HepG2 (cell line): ENCODE measurements at regions not wholly inside any gene's neighbourhood (a gene's known extent, or its start where the extent isn't known, plus 50 kb on each side); places are given as distances from the start of the nearest gene placed in this dataset.

Experiments used
- ATAC-seq: fragments of 200-7000 bp; cut with Tn5 transposase; 3 replicates; pipeline ENCODE4 v1.9.1; 2020; ENCODE audit warnings: mild to moderate bottlenecking, moderate library complexity
- BruUV-seq: library from RNA; stranded (reverse); fragments of 400-500 nt; replicated peaks from 2 replicates; lab custom pipeline; 2021; lab: Mats Ljungman, UMichigan
- CTCF ChIA-PET: fragments of 300-600 bp; formaldehyde crosslinking; extraction: SDS; loops from one replicate; lab custom pipeline; 2021; ENCODE audit warnings: low total read pairs, inconsistent platforms, low intra/inter-chr PET ratio; lab: Yijun Ruan, JAX
- POLR2A ChIA-PET: fragments of 350-600 bp; sonication (Branson Sonifier 250); formaldehyde crosslinking; loops from one replicate; lab custom pipeline; 2020; ENCODE audit warnings: antibody characterized with exemption, inconsistent platforms; lab: Yijun Ruan, JAX
- DNase-seq: peaks from one replicate; pipeline ENCODE4 v3.0.0-alpha.2; 2015; ENCODE audit warnings: low spot score
- FAIRE-seq: peaks from 3 replicates; lab custom pipeline; 2011; peaks lifted over from hg19 to GRCh38; lab: Jason Lieb, UNC
- H2AFZ ChIP-seq: one replicate; pipeline ENCODE4 v1.6.1; 2011; ENCODE audit warnings: low read length, inconsistent platforms
- H3K27ac ChIP-seq: fragments of 300-600 bp; 3 replicates; pipeline ENCODE4 v1.8.0; 2011; ENCODE audit warnings: mixed run types, mild to moderate bottlenecking, mixed read lengths, low read length, inconsistent platforms; ENCODE audit not compliant: insufficient read depth; ENCODE audit errors: extremely low read length
- H3K27me3 ChIP-seq, 2 experiments: fragments of 200-600 bp in 1 of 2; 2 replicates in 1 of 2; 3 replicates in 1 of 2; pipeline versions ENCODE4 v1.6.0 to v1.8.0; 2011; ENCODE audit warnings: low read length in 2 of 2, mild to moderate bottlenecking in 2 of 2, moderate library complexity in 2 of 2, inconsistent platforms in 1 of 2; ENCODE audit not compliant: insufficient read depth in 2 of 2, control insufficient read depth in 1 of 2
- H3K36me3 ChIP-seq, 2 experiments: fragments of 200-600 bp in 1 of 2; replicated peaks in 1 of 2; 2 replicates in 1 of 2; 3 replicates in 1 of 2; pipeline versions ENCODE4 v1.5.1 to v1.8.0; 2011; ENCODE audit warnings: low read length in 2 of 2, inconsistent platforms in 1 of 2; ENCODE audit not compliant: insufficient read depth in 2 of 2, control insufficient read depth in 1 of 2
- H3K4me1 ChIP-seq: 2 replicates; pipeline ENCODE4 v1.5.1; 2012; ENCODE audit warnings: low read length, inconsistent platforms; ENCODE audit not compliant: insufficient read depth
- H3K4me2 ChIP-seq: 2 replicates; pipeline ENCODE4 v1.6.0; 2011; ENCODE audit warnings: low read depth, low read length, inconsistent platforms
- H3K4me3 ChIP-seq, 3 experiments: fragments of 200-600 bp in 1 of 3; sonication (generic), shearing (Covaris generic) in 1 of 3; replicated peaks in 1 of 3; 2 replicates each; pipeline ENCODE4 v1.5.1; 2011 to 2016; ENCODE audit warnings: low read length in 3 of 3, inconsistent platforms in 2 of 3, low read depth in 2 of 3, mild to moderate bottlenecking in 2 of 3, control low read depth in 1 of 3, mixed read lengths in 1 of 3; ENCODE audit not compliant: insufficient read depth in 1 of 3
- H3K79me2 ChIP-seq: one replicate; pipeline ENCODE4 v1.6.1; 2011; ENCODE audit warnings: low read length, inconsistent platforms; ENCODE audit not compliant: insufficient read depth
- H3K9ac ChIP-seq: 2 replicates; pipeline ENCODE4 v1.6.0; 2011; ENCODE audit warnings: mild to moderate bottlenecking, low read depth, low read length, inconsistent platforms; ENCODE audit not compliant: insufficient read depth
- H3K9me3 ChIP-seq: 2 replicates; pipeline ENCODE4 v1.5.1; 2012; ENCODE audit warnings: mild to moderate bottlenecking, low read length
- H4K20me1 ChIP-seq: 2 replicates; pipeline ENCODE4 v1.6.0; 2011; ENCODE audit warnings: inconsistent platforms, mild to moderate bottlenecking, low read length, moderate library complexity; ENCODE audit not compliant: insufficient read depth
- ARNTL ChIP-seq: sonication (generic); formaldehyde crosslinking; IDR thresholded peaks from 2 replicates; pipeline ENCODE4 v1.4.0; 2020; ENCODE audit warnings: mild to moderate bottlenecking, missing genetic modification reagents
- ATF7 ChIP-seq, 2 experiments: fragments of 450-650 bp in 1 of 2; sonication (generic) in 1 of 2; formaldehyde crosslinking in 1 of 2; IDR thresholded peaks; 2 replicates each; pipeline versions ENCODE4 v1.4.0 to v1.6.1; 2016 to 2020; ENCODE audit warnings: antibody characterized with exemption in 1 of 2, mild to moderate bottlenecking in 1 of 2, missing genetic modification reagents in 1 of 2
- CREB1 ChIP-seq, 2 experiments: fragments of 450-650 bp in 1 of 2; IDR thresholded peaks; 2 replicates each; pipeline ENCODE4 v1.6.1; 2016 to 2017; ENCODE audit warnings: control low read depth in 1 of 2, mild to moderate bottlenecking in 1 of 2, missing compliant biosample characterization in 1 of 2, missing genetic modification characterization in 1 of 2
- GTF2F1 ChIP-seq: fragments of 150-350 bp; IDR thresholded peaks from 2 replicates; pipeline ENCODE4 v1.6.1; 2014; ENCODE audit warnings: low read length
- RFX3 ChIP-seq: IDR thresholded peaks from 2 replicates; pipeline ENCODE4 v1.6.1; 2016; ENCODE audit warnings: missing biosample characterization, missing genetic modification reagents
- TP53 ChIP-seq: sonication (generic); formaldehyde crosslinking; conservative IDR thresholded peaks from 2 replicates; pipeline ENCODE4 v1.4.0; 2020; ENCODE audit warnings: missing genetic modification reagents
- ZNF20 ChIP-seq: sonication (generic); formaldehyde crosslinking; IDR thresholded peaks from 2 replicates; pipeline ENCODE4 v1.4.0; 2020; ENCODE audit warnings: mild to moderate bottlenecking, moderate library complexity, missing genetic modification reagents
- ZNF296 ChIP-seq: sonication (generic); formaldehyde crosslinking; conservative IDR thresholded peaks from 2 replicates; pipeline ENCODE4 v1.5.0; 2020; ENCODE audit warnings: mild to moderate bottlenecking, missing genetic modification reagents
- WGBS: methylation state at CpG from one replicate; pipeline ENCODE4 v1.1.6; 2017; ENCODE audit warnings: low lambda C conversion rate; 5-methylcytosine and 5-hydroxymethylcytosine counted together
- in situ Hi-C: cut with HindIII; loops from 2 replicates; pipeline ENCODE4 v1.10.0; 2017; ENCODE audit warnings: low pct_unique_long_range_greater_than_20kb; ENCODE audit not compliant: extremely low pct_ligation_motif_present
- intact Hi-C: fragments of 100-400 bp; cut with micrococcal nuclease; formaldehyde crosslinking; loops from one replicate; pipeline ENCODE4 v1.10.0; 2022; ENCODE audit not compliant: unreplicated experiment
- TF ChIP-seq, protein P1 (sequence below): sonication (generic); formaldehyde crosslinking; IDR thresholded peaks from 2 replicates; pipeline ENCODE4 v1.4.0; 2020; ENCODE audit warnings: mild to moderate bottlenecking, missing genetic modification reagents

DNA sequence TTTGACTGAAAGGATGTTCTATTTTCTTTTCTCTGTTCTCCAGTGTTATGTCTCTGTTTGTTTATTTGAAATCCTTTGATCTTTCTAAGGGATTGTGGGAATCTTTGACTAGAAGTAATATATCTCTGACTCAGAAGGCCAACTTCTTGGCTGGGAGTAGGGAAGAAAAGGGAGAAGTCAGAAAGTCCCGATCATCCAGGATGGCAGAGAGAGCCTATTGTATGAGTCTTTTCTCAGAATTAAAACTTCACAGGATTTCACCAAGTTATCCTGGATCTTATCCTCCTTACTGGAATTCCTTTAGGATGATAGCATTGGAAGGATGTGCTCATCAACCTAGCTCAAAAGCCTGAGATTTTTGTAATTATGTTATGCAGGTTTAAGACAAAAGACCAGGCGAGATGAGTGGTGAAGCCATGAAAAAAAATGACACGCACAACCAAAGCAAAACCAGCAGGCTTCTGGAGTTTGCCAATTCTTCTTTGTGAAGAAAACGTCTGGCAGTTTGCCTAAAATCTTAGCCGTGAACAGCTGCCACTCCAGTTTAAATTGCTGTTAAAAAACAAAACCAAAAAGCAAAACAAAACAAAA, 383.6 kb upstream of the SMIM21 start:
- no peak for FAIRE-seq
- ChIA-PET POLR2A (no interaction called here), CTCF (no interaction called here)
- Histone ChIP-seq H3K27me3 (peaks cover 0 to 11% of the 10 kb centered on the region in 2 experiments; a peak in 2 of 5 replicates), H2AFZ (no peak overlapping the region), H3K9me3 (no peaks in the 10 kb centered on the region), H3K79me2 (no peaks in the 10 kb centered on the region), H3K4me2 (no peak overlapping the region), H3K4me3 (no peak overlapping the region), H3K27ac (no peak overlapping the region), H3K4me1 (no peaks in the 10 kb centered on the region), H4K20me1 (no peaks in the 10 kb centered on the region), H3K9ac (no peak overlapping the region), H3K36me3 (no peaks in the 10 kb centered on the region)
- TF ChIP-seq ZNF296, result no peak
- no peak for TF ChIP-seq TP53
- TF ChIP-seq RFX3 (CRISPR knock-in tag), result no peak
- no peak for TF ChIP-seq ZNF20 (CRISPR knock-in tag)
- TF ChIP-seq, protein P1, sequence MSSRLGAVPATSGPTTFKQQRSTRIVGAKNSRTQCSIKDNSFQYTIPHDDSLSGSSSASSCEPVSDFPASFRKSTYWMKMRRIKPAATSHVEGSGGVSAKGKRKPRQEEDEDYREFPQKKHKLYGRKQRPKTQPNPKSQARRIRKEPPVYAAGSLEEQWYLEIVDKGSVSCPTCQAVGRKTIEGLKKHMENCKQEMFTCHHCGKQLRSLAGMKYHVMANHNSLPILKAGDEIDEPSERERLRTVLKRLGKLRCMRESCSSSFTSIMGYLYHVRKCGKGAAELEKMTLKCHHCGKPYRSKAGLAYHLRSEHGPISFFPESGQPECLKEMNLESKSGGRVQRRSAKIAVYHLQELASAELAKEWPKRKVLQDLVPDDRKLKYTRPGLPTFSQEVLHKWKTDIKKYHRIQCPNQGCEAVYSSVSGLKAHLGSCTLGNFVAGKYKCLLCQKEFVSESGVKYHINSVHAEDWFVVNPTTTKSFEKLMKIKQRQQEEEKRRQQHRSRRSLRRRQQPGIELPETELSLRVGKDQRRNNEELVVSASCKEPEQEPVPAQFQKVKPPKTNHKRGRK, result no peak
- WGBS, result 19% methylated on average over 5 of the region's 5 CpGs
- no peak for ATAC-seq
- in situ Hi-C loops (no loop called here), intact Hi-C loops (no loop called here)
- BruUV-seq, result no TSS peak
- DNase-seq, result no peak

DNA sequence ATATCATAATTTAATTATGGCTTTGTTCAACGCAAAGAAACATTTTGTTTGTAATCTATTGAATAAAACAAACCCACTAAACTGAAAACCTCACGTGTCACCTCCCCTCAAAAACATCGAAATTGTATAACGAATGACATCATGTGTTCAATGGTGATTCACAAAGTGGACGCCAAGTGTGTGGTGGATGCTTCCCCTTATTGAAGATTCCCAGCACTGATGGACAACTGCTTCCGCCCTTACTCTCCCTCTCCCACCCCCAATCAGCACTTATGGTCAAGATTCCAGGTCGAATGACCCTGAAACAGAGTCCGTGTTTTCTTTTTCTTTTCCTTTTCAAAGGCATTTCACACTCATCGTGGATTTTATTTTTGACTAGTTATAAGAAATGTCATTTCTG, 383.0 kb upstream of the SMIM21 start:
- no peaks in the 10 kb centered on the region for H4K20me1 ChIP-seq
- DNase-seq, result no peak
- no peak for FAIRE-seq
- H3K27ac ChIP-seq, result no peak overlapping the region
- no peak overlapping the region for H3K4me2 ChIP-seq
- 26% methylated on average over 9 of the region's 9 CpGs for WGBS
- H3K9ac ChIP-seq, result no peak overlapping the region
- in situ Hi-C loops, result no loop called here
- no TSS peak for BruUV-seq
- no peaks in the 10 kb centered on the region for H3K4me1 ChIP-seq
- ChIA-PET POLR2A (no interaction called here), CTCF (no interaction called here)
- H3K4me3 ChIP-seq, result no peak overlapping the region
- ATAC-seq, result no peak
- no peaks in the 10 kb centered on the region for H3K9me3 ChIP-seq
- intact Hi-C loops, result no loop called here
- no peaks in the 10 kb centered on the region for H3K36me3 ChIP-seq
- peaks cover 0 to 11% of the 10 kb centered on the region in 2 experiments; a peak in 2 of 5 replicates for H3K27me3 ChIP-seq
- no peak overlapping the region for H2AFZ ChIP-seq
- TF ChIP-seq ATF7 (IDR thresholded peaks at IDR 0.05) (peak; percentile 52), ATF7 (CRISPR knock-in tag; IDR thresholded peaks at IDR 0.05) (no peak), CREB1 (IDR thresholded peaks at IDR 0.05) (0 out of 2 replicates have a peak, but pooled peaks have one; percentile 7), CREB1 (CRISPR knock-in tag; IDR thresholded peaks at IDR 0.05) (no peak), GTF2F1 (no peak), ARNTL (no peak)
- H3K79me2 ChIP-seq, result no peaks in the 10 kb centered on the region
